NCI-H460 (cell line): ENCODE measurements at regions not wholly inside any gene's neighbourhood (a gene's known extent, or its start where the extent isn't known, plus 50 kb on each side); places are given as distances from the start of the nearest gene placed in this dataset.

ENCODE experiments used
- DNase-seq: peaks from one replicate; pipeline ENCODE4 v3.0.0-alpha.2; 2016; ENCODE audit warnings: low read depth; ENCODE audit errors: extremely low read depth

DNA sequence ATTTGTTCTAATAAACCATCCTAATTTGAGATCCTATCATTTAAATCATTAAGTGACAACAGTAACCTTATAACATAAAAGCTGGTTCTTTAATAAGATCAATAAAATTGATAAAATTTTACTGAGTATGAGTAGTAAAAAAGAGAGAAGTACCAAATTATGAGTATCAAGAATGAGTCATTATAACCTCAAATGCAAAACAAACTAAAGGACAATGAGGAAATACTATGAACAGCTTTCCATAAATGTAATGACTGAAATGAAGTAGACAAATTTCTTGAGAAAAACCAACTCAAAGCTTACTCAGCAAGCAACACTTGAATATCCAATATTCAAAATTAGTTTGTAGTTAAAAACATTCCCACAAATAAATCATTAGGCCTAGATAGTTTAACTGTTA is 433.0 kb downstream of the ZEB2 start:
- DNase-seq: no peak

DNA sequence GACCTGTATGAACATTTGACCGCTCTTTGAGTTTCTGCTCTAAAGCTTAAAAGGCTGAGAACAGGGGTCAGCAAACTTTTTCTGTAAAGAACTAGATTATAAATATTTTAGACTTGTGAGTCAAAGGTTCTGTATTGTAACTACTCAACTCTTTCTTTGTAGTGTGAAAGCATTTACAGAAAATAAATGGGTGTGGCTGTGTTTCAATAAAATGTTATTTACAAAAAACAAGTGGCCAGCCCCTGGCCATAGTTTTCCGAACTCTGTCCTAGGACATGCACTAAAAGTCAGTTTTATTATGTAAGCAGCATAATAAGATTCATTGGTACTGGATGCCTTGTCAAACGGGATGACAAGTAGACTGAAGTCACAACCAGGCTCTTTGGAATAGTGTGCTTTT is 434.9 kb downstream of the ZEB2 start:
- no peak for DNase-seq

DNA sequence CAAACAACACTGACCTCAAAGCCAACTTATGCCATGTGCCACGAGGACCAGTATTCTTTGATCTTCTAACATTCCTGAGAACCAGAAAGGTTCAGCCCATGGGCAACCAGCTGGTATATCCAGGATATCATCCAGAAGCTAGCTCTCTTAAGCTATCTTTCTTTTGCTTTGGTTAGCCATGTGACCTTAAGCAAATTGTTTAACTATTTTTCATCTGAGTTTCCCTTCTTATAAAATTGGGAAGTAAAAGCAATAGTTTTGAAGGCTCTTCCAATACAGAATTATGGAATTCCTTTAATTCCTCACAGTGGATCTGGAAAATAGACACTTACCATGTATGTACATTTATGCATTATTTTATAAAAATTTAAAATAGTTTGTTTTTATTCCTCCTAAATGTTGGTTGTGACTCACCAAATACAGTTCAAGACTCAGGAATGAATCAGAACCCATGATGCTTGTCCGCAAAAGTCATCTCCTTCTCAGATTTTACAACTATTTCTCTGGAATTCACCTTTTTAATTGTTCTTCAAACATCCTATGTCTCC is 435.7 kb downstream of the ZEB2 start:
- DNase-seq: no peak

DNA sequence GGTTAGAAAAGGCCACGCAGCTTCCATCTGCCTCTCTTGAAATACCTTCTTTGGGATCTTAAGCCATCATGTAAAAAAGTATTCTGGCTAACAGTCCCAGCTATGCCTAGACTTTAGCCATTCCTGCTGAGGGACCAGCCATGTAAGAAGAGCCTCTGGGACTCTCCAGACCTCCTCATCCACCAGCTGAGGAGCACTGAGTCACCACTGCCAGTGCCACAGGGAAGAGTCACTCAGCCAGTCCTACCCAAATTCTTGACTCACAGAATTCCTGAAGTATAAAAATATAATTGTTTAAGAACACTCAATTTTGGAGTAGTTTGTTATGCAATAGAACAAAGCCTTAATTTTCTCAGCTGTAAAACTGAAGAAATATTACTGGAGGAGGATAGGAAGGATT is 436.7 kb downstream of the ZEB2 start:
- DNase-seq: no peak

DNA sequence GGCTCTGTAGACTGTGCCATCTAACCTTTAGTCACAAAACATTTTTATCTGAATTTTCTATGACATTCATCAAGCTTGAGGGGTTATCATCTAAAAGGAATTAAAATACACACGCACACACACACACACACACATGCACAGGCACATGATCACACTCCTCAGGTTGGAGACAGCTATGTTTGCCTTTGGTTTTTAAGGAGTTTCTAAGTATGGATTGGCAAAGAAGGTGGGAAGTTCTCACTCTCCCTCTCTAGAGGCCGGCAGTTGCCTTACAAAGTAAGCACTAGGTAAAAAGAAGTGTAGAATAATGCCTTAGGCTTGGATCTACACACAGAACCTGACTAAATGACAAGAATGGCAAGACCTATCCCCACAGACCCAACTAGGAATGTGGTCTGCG is 437.1 kb downstream of the ZEB2 start:
- DNase-seq: no peak

DNA sequence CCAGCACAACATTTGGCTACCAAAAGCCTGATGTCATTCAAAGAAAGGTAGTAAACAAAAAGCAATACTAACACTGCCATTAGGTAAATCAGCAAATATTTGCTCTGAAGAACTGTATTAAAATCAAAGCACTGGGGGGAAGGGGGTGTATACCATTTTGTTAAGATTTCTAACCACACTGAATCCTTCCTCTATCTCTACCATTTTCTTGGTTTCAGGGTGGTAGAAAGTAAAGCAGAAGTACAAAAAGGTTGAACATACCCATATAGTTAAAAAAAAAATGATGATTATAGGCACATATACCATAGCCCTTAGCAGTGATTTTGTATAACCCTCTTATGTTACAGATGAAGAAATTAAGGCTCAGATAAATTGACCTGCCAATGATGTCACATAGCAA is 437.6 kb downstream of the ZEB2 start:
- DNase-seq: no peak

DNA sequence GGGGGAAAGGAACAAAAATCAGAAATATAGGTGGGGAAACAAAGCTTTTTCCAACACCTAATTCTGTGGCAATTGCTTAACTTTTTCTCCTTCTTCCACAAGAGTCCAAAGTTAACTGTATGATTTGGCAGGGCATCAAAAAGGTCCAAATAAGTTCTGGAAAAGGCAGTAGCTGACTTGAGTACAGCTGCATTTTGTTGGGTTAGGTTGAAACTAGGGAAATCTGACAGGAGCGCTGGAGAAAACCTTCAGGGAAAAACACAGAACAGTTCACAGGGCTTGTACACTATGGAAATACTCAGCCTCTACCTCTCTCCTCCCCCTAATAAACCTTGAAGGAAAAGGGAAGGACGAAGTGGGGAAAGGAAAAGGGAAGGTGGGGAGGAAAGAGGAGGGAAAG is 438.6 kb downstream of the ZEB2 start:
- DNase-seq: no peak

DNA sequence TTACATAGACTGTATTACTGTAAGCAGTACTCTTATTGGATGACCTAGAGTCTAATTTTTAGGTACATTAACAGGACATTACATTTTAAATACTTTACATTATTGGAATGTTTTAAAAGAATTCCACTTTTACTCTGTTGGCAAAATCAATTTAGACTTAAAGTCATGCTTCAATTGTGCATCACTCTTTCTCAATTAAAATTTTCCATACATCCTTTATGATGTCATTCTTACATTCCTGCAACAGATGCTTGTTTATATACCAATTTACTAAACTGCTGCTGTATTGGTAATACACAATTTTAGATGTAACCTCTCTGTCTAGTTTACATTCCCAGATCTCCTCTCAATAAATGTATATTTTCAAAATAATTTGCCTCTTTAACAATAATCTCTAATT is 440.1 kb downstream of the ZEB2 start:
- no peak for DNase-seq

DNA sequence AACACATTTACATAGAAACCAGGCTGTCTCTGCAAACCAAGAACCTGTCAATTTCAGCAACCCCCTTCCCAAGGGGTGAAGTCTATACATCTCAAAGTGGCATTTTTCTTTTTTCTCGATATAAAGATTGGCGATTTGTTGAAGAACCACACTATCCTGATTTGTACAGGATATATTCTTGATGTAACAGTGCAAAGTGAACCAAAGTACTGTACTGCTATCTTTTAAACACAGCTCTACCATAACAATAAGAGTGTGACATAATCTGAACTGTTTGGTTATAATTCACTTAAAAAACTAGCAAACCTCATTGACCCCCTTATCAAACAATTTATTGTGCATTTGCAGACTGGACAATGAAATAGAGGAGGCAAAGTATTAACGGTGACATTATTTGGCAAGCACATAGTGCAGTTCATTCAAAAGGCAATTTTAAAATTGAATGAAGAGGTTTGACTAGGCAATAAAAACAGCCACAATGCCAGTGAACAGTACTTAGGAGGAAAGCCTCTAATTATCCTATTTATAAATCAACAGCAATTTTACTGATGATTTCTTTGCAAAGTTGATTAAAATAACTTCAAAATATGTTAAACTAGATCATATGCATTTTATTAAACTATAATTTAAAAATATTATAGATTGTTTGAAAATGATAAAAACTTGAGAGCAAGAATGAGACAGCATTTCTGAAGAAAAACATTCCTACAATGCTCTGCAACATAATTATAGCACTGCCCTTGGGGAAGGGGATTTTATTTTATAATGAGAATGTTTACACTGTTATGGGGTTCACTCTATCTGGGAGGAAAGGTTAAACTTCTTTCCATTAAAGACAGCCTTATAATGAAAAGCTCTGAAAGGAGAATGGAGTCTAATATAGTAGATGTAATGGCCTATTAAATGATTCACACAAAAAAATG is 440.9 kb downstream of the ZEB2 start:
- no peak for DNase-seq

DNA sequence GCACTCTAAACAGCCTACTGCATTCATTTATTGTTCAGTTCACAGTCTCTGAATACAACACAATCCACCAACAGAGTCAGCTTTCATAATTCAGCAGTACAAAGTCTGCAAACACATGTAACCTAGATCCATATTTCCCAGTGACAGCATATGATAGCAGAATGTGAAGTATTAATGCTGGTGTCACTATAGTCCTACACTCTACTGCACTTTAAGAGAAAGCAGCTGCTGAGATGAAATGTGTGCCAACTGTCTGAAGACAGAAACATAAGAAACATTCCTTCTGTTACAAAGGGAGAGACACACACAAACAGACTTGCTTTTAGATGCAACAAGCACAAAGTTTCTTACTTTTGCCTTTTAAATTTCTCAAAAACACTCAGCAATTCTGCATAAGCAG is 441.8 kb downstream of the ZEB2 start:
- no peak for DNase-seq

DNA sequence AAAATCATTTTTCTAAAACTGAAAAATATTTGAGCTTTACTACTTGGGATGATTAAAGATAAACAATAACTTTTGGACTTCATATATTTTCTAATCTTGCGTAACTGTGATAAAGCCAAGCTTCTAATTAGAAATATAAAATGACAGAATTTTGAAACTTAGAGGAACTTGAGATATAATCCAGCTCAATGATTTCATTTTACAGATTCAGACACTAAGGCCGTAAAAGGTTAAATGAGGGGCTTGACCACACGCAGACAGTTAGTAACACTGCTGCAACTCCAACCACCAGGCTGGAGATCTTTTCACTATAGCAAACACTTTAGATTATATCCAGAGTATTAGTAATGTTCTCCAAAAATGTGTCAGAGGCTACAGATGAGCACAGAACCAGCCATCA is 445.5 kb downstream of the ZEB2 start:
- DNase-seq: no peak

DNA sequence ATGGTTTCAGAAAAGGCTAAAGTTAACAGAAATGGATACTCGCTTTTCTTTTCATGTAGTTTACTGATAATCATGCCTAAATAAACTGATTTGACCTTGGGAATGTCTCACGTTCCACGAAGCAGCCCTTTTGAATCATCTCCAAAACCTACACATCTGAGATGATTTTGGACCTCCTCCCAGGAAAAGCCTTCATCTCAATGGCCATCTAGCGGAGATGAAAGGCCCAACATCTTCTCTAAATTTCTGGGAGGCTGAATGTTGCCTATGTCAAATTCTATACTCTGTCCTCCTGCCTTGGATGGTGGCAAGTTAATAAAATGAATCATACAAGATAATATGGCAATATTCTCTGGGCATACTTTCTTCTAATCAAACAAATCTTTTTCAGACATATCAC is 448.5 kb downstream of the ZEB2 start:
- DNase-seq: no peak

DNA sequence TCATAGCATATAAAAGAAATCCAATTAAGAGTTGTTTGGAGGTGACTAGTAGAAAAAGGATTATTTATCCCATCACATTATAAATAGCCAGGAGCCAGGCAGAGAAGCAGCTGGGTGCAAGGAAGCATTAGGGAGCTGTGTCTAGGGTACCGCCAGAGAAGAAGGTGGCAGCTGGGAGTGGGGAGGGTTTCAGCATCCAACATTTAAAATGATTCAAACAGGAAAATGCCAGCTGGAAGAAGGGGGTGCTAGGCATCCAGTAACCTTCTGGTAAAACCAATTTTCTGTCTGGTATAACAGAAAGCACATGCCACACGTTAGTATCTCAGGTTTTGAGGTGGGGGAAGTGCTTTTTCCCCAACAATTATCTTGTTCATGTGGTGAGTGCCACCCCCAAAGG is 452.4 kb downstream of the ZEB2 start:
- DNase-seq: no peak

DNA sequence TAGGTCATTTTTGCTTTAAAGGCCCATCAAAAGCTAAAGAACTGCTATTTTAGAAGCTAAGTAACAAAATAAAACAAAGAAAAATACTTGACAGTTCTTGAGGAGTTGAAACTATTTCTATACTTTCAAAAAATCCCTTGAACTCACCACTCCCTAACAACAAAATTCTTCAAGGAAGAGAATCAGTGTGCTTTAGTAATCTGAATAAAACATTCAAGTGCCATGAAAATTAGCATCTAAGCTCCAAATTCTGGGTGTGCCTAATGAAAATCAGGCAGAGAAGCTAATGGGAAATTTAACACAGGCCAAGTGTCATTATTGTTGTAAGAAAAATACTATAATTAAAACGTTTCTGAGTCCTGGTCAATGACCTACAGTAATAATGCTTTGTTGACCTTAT is 456.3 kb downstream of the ZEB2 start:
- no peak for DNase-seq

DNA sequence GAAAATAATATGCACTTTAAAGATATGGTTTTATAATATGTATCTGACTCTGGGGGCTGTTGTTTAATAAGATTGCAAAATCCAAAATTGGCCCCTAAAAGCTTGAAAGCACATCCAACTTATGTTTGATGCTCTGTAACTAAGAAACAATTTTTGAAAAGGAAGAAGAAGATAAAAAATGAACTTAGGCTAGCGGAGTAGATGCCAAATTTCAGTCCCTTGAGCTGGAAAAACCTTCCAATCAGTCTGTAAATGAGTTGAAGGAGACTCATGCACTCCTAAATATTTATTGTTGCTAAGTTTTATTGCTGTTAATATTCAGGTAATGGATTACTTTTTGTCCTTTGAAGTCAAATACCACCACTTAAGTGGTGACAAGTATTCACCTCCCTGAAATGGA is 465.0 kb downstream of the ZEB2 start:
- no peak for DNase-seq

DNA sequence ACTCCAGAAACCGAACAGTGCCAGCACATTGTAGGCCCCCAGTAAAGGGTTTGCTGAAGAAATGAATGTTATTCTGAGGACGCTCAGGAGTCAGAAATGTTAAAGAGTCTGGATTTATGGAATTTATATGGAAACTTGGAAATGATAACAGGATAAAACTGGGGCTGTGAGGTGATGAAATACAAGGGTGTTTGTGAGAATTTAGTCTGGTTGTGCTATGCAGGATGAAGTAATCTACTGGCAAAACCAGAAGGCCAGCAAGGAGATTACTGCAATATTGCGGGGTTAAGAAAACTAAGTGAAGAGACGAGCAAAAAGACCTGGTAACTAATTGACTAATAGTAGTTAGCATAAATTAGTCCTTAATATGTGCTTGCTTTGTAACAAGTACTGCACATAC is 467.8 kb downstream of the ZEB2 start:
- DNase-seq: no peak

DNA sequence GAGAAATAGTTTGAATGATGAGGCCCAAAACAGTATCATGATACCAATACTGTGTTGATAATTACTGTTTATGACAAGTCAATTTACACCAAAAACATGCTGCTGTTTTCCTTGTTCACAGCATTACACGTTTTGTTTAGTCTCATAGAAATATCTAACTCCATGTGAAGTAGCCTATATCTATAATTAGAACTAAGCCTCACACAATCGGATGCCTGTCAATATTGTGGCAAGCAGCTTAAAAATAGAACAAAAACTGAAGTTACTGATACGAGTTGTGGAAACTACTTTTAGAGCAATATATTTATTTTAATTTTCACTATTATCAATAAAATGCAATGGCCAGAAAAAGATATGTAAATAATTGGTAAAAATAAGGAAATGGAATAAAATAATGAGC is 470.8 kb downstream of the ZEB2 start:
- DNase-seq: no peak

DNA sequence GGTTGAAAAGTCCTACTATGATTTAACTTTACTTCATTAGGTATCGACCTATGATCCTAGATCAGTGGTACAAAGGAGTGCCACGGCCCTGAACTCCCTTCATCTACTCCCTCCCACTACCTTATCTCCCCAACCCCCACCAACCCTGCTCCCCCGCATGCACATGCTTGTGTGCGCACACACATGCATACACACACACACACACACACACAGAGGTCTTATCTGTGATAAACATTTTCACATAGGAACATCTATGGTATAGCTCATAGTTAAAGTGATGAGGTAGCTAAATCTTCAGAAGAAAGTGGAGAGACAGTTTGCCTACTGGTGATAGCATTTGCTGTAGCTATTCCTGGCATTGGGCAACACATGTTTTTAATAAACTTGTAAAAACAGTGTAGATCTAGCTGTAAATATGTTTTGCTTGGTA is 471.3 kb downstream of the ZEB2 start:
- no peak for DNase-seq

DNA sequence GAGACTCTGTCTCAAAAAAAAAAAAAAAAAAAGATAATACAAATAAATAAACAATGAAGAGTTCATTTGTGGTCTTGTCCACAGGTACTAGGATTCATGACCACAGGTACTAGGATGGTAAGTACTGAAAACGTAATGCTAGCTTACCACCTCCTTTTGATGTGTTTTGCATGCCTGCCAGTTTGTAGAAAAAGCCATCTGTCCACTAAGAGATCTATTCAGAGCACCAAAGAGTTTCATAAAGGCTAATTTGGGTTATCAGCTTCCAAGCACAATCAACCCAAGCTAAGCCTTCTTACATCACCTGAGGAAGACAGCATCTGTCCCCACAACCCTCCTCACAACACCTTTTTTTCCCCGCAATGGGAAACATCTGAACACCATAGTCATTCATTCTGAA is 477.2 kb downstream of the ZEB2 start:
- no peak for DNase-seq

DNA sequence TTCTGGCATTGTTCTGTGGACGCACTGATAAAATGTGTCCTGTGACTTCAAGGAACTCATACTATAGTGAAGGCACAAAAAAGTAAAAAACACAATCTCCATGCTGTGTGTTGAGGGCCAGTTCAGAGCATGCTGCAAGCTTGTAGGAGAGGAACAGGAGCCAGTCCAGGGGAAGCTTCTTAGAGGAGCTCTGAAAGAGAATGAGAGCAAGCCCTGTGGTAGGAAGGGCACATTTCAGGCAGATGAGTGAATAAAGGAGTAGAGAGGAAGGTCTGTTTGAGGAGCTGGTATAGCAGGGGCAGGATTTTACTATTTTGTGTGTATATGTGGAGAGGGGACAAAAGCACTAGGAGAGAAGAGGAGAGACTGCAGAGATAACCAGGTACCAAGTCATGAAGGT is 478.3 kb downstream of the ZEB2 start:
- DNase-seq: no peak

DNA sequence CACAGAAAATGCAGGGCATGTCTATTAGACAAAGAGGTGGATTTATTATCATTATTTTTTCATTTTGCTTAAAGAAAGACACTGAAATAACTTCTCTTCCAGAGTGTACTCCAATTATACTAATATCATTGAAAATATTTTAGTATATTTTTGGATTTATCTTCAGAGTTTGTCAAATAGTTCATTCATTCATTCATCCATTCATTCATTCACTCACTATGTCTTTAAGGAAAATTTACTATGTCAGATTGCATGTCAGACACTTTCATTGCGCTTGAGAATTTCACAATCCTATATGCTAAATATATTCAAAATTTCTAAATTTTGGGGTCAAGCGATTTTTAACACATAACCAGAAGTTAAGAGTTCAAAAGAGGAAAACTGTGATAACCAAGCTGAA is 479.1 kb downstream of the ZEB2 start:
- DNase-seq: no peak

DNA sequence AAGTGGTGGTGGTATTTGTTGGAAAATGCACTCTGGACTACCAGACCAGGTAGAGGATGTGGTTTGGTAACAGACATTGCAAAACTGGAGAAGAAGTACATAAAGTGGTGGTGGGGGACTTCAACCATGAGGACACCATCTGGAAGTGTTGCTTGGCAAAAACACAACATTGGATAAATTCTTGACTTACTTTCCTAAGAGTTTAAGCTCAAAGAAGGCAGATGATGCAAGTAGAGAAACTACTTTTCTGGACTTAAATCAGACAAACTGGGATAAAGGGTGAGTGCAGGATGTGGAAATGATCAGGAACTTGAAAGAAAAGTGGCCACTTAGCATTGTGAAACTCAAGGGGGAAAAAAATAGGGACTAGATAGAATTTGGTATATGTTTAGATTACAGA is 487.4 kb downstream of the ZEB2 start:
- no peak for DNase-seq

DNA sequence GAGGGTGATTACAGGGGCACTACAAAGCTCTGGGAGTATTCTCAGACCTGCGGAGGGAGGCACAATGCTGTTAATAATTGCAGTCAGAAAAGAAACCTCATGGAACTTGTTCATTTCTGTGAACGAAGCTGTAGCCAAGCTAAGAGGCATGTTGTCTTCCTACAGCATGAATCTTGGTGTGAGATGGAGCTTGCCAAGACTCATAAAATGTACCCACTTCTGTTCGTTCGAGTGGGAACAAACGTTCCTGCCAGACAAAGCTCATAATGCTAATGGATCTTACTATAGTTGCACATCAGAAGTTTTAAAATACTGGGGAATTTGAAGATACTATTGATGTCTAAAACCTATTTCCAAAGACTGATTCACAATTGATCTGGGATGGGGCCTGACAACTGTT is 489.1 kb downstream of the ZEB2 start:
- DNase-seq: no peak
